ENCODE measurements at regions not wholly inside any gene's neighbourhood (a gene's known extent, or its start where the extent isn't known, plus 50 kb on each side); places are given as distances from the start of the nearest gene placed in this dataset.
"Not testable (repeated sequence)": the region's sequence is repeated elsewhere in the genome, so short reads cannot be mapped to it uniquely, and the experiment has no call there.

- DNase-seq (ENCODE audit: low read depth) = no peak
Observed at GRCh38 chr5:15384176-15384575, 115.8 kb upstream of the FBXL7 start.

DNA sequence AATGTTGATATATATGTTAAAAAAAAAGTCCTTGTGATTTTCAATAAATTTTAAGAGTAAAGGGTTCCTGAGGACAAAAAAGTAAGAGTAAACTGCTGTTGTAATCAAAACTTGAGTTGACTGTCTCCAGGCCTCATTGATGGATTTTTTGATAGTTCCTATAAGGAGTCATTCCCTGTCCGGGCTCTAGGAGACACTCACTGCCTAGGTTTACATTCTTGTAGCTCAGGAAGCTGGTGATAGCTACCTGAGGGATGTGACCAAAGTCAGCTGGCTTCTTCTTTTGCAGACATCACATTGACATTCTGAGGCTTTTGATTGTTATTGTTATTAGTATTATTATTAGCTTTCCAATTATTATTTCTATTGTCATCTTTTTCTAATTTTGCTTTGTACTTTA lies 116.5 kb upstream of the FBXL7 start:
- peak; percentile 6 for DNase-seq (ENCODE audit: low read depth)

DNA sequence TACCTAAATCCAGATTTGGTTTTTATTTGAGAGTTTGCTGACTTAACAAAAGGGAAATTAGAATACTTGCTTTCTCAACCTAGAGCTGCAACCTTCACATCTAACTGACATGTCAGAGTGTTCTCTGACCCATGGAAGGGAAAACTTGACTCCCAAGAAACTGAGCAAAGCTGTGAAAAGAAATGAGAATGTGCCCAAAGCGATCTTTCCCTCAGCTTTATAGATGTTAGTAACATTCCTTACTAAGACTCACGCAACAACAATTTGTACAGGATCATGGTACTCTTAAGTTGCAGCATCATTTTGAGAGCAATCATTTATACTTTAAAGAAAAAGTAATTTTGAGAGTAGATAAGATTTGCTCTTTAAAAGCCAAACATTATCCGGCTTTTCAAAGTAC lies 117.0 kb upstream of the FBXL7 start:
- DNase-seq (ENCODE audit: low read depth) = no peak

DNA sequence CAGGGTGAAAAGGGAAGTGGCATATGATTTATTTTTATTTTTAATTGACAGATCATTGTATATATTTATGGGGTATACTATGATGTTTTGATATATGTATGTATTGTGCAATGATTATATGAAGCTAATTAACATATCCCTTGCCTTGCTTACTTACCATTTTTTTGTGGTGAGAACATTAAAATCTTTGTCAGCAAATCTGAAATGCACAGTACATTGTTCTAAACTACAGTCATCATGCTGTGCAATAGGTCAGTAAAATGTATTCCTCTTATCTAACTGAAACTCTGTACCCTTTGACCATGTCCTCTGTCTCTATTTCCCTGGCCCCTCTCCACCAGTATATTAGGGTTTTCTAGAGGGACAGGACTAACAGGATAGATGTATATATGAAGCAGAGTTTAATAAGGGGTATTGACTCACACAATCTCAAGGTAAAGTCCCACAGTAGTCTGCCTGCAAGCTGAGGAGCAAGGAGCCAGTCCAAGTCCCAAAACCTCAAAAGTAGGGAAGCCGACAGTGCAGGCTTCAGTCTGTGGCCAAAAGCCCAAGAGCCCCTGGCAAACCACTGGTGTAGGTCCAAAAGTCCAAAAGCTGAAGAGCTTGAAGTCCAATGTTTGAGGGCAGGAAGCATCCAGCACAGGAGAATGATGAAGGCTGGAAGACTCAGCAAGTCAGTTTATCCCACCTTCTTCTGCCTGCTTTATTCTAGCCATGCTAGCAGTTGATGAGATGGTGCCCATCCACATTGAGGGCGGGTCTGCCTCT lies 122.2 kb upstream of the FBXL7 start:
- no peak for DNase-seq (ENCODE audit: low read depth)

GRCh38 chr5:15376803-15377202 lies 123.2 kb upstream of the FBXL7 start:
- DNase-seq (ENCODE audit: low read depth) = no peak

DNA sequence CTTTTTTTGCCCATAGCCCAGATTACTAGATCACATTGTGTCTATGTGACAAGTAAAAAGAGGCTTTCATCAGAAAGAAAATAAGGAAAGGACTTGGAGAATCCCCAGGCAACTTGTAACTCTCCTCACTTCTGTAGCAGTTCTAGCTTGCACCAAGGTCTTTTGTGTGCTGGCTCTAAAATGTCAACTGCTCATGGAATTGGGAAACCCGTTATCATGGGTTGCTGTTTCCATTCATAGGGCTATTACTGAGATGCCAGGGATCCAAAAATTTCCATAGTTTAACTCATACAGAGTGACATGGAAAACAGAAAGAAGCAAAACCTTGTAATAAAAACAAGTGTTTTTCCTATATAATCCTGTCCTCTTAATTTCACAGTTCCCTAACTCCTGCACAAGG lies 123.9 kb upstream of the FBXL7 start:
- DNase-seq (ENCODE audit: low read depth) = no peak

DNA sequence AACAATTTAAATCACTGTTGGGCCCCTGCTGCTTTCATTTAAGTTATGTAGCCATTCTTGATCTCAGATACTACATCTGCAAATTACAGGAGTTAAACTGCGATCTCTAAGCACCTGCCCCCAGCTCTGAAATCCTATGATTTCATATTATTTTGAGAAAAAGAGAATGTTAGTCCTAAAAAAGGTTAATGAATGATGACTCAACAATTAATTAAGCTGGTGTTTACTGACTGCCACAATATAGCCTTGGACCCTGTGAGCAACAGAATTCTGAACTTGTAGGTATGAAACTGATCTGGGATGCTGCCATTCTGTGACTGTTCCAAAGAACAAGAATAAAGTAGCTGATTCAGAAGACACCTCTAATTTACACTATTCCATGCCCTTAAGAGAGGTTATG lies 124.4 kb upstream of the FBXL7 start:
- no peak for DNase-seq (ENCODE audit: low read depth)

- DNase-seq (ENCODE audit: low read depth) = no peak
Observed at GRCh38 chr5:15374886-15375285, 125.1 kb upstream of the FBXL7 start.

- no peak for DNase-seq (ENCODE audit: low read depth)
Observed at GRCh38 chr5:15373151-15373550, 126.8 kb upstream of the FBXL7 start.

- DNase-seq (ENCODE audit: low read depth) = no peak
Observed at GRCh38 chr5:15371184-15371583, 128.8 kb upstream of the FBXL7 start.

DNA sequence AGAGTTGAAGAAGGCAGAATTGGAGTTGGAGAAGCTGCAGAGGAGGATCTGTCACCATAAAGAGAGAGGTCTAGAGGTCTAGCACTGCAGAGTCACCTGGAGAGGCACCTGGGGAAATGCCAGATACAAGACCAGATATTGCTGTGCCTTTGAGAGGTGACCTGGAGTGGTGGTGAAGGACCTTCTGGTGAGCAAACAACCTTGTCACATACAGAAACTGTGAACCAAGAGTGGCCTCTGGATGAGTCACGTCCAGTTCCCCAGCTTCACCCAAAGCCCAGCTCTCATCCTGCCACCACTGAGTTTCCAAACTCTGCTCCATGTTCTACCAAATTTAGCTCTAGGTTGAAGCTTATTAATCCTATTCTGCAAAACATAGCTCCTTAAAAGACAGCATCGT lies 131.1 kb upstream of the FBXL7 start:
- DNase-seq (ENCODE audit: low read depth) = no peak

DNA sequence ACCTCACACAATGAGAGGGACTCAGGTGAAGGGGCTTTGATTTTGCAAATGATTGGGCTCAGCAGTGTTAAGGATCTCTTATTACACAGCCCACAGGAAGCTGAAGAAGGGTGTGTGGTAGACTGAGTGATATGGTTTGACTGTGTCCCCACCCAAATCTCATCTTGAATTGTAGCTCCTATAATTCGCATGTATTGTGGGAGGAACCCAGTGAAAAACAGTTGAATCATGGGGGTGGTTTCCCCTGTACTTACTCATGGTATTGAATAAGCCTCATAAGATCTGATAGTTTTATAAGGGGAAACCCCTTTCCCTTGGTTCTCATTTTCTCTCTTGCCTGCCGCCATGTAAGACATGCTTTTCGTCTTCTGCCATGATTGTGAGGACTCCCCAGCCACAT lies 132.5 kb upstream of the FBXL7 start:
- no peak for DNase-seq (ENCODE audit: low read depth)

DNA sequence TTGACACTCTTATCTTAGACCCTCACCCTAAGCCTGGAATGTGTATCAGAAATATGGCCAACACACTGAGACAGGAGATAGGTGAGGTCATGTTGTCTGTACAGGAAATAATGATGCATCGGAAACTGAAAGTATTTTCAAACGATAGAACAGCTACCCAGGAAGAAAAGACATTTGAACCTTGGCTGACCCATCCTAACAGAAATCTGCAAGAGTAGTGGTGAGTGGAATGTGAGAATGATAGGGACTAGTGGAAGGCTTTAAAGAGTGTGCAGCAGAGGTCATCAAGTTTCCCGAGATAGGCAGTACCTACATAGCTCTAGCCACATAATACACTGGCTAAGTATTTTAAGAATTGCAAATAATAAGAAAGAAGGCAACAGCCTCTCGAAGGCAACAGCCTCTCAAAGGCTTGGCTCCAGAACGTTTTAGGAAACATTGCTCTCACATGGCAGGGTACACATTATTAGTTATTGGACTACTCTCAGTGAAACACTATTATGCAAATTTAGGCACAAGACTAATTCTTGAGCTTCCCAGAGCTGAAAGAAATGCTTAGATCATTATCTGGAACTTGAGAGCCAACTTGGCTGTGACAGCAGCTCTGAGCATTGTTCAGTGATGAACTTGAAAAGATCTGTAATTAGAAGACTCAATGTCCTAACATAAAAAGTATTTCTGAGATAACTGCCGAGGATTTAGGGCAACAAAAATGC lies 133.1 kb upstream of the FBXL7 start:
- peak; percentile 32 for DNase-seq (ENCODE audit: low read depth)

GRCh38 chr5:15365070-15365469 lies 134.9 kb upstream of the FBXL7 start:
- no peak for DNase-seq (ENCODE audit: low read depth)

DNA sequence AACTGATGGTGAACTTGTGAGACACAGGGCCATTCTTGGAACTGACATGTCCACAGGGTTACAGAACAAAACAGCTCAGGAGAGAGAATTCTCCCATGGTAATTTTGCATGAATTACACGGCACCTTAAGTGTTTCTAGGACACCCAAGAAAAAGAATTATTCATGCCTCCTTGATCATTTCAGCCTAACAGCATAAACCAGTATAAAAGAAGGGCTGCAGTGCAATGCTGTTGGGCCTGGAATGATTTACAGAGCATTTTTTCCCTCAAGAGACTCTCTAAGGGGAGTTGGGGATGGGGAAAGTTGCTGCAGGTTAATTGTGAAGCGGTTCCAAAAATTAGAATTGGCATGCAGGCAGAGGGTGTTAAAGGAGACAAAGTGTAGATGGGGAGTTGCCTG lies 136.4 kb upstream of the FBXL7 start:
- no peak for DNase-seq (ENCODE audit: low read depth)

GRCh38 chr5:15357092-15357453 lies 142.9 kb upstream of the FBXL7 start:
- DNase-seq (ENCODE audit: low read depth) = not testable (repeated sequence)

DNA sequence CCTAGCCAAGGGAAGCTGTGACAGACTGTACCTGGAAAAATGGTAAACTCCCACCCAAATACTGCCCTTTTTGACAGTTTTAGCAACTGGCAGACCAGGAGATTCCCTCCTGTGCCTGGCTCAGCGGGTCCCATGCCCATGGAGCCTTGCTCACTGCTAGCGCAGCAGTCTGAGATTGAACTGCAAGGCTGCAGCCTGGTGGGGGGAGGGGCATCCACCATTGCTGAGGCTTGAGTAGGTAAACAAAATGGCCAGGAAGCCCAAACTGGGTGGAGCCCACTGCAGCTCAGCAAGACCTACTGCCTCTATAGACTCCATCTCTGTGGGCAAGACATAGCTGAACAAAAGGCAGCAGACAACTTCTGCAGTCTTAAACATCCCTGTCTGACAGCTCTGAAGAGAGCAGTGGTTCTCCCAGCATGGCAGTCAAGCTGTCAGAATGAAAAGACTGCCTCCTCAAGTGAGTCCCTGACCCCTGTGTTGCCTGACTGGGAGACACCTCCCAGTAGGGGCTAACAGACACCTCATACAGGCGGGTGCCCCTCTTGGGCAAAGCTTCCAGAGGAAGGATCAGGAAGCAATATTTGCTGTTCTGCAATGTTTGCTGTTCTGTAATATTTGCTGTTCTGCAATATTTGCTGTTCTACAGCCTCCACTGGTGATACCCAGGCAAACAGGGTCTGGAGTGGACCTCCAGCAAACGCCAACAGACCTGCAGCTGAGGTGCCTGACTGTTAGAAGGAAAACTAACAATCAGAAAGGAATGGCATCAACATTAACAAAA lies 143.5 kb upstream of the FBXL7 start:
- DNase-seq (ENCODE audit: low read depth) = not testable (repeated sequence)

DNA sequence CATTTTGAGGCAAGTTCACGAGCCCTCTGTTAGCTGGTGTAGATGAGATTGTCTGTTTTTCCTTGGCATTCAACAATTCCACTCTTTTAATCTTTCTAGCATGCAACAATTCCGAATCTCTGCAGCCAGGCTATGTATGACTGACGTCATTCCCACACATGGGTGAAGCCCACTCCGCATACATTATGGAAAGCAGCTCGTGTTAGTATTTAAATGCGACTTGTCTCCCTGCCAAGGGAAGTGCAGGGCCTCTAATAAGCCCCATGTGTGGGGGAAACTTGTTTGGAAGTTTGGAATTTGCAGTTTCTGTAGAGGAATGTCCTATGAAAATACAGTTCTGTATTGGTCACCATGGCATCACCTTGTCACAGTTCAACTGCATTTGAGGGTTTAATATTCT lies 146.0 kb upstream of the FBXL7 start:
- DNase-seq (ENCODE audit: low read depth) = no peak

GRCh38 chr5:15353086-15353645 lies 146.8 kb upstream of the FBXL7 start:
- DNase-seq (ENCODE audit: low read depth) = no peak

GRCh38 chr5:15350614-15351013 lies 149.4 kb upstream of the FBXL7 start:
- DNase-seq (ENCODE audit: low read depth) = no peak

DNA sequence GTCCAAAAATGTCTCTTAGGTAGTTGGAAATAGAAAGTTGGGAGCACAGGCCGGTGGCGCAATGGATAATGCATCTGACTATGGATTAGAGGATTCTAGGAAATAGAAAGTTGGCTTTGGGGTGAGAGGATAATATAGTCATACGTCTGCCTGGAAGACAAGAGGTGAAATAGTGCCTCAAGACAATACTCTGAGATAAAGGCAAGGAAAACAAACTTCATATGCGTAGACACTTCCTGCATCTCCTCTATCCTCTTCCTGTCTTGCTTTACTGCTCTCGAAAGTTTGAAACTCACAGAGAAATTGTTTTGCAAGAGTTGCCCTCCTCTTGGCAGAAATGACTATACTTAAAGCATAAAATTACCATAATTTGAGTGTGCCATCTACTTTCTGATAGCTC lies 153.2 kb upstream of the FBXL7 start:
- no peak for DNase-seq (ENCODE audit: low read depth)

DNA sequence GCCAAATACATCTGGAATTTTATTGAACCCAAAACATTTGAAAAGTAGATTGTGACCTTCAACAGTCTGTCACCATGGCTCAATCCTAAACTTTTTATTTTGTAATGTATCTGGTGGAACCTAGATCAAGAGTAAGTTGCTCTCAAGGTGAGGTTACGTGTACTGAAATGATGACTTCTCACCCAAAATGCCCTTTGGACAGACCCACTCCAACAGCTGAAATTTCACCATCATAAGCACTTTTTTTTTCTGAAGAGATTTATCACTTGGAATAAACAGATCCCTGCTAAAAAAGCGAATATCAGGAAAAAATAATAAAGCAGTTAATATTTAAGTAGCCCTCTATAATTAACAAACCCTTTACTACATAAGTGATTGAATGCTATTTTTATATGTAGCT lies 155.0 kb upstream of the FBXL7 start:
- no peak for DNase-seq (ENCODE audit: low read depth)

DNA sequence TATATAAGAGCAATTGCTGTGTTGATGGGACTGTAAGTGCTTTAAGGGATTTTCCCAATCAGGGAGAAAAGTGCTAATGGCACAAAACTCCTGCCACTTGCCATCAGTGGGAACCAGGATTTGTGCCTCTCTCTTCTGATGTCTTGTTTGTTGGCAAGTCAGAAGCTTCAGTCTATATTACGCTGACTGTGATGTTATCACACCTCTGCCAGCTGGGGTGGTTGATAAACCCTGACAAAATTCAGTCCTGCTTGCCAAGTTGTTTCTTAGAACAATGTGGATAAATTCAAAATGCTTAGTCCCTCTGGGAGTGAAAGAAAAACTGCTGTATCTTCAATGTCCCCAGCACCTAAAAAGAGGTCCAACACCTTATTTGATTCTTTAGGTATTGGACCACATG lies 161.4 kb upstream of the FBXL7 start:
- no peak for DNase-seq (ENCODE audit: low read depth)

Measured in non-pigmented ciliary epithelial cell (primary cell).